ENCODE measurements at regions not wholly inside any gene's neighbourhood (a gene's known extent, or its start where the extent isn't known, plus 50 kb on each side); places are given as distances from the start of the nearest gene placed in this dataset.

DNA sequence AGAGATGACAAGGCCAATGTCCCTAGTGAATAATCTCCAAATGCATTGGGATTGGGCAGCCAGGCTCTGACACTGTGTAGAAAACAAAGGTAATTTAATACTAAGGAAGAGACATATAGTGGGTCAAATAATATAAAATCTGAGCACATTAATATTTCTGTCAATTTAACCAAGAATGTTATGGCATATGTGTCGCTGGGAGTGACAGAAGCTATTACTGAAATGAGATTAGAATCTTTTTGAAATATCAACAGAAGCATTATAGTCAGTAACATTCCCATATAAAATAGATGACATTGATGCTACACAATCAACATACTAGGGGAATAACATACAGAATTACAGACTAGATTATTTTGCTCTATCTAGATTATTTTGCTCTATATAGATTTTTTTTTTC, 114.0 kb downstream of the BLID start:
- dilution Hi-C loops (cut with MboI; ENCODE audit: extremely low pct_ligation_motif_present, low sequenced_read_pairs) = no loop called here
- Histone ChIP-seq H3K79me2 (ENCODE audit: control insufficient read depth, insufficient read depth, low read length) (no peaks in the 10 kb centered on the region), H3K27ac (ENCODE audit: control insufficient read depth, insufficient read depth, low read length) (no peak overlapping the region), H3K9ac (ENCODE audit: control insufficient read depth, extremely low read depth, insufficient read depth, low read length) (no peak overlapping the region), H3K4me2 (ENCODE audit: control insufficient read depth, extremely low read depth, insufficient read depth, low read depth, low read length) (no peak overlapping the region), H3K9me1 (ENCODE audit: control insufficient read depth, extremely low read depth, insufficient read depth, low read length) (no peaks in the 10 kb centered on the region), H3K9me3 (ENCODE audit: control insufficient read depth, low read depth, low read length) (no peaks in the 10 kb centered on the region), H3K36me3 (ENCODE audit: control insufficient read depth in 2 of 2, extremely low read depth in 1 of 2, insufficient read depth in 2 of 2, low read length in 2 of 2) (no peaks in the 10 kb centered on the region), H4K20me1 (ENCODE audit: control insufficient read depth, extremely low read depth, insufficient read depth, low read length) (no peaks in the 10 kb centered on the region), H2AFZ (ENCODE audit: control insufficient read depth, low read length) (no peak overlapping the region), H3K27me3 (ENCODE audit: control insufficient read depth, extremely low read depth, insufficient read depth, low read length) (no peaks in the 10 kb centered on the region), H3K4me1 (ENCODE audit: control insufficient read depth, extremely low read depth, insufficient read depth, low read length) (no peaks in the 10 kb centered on the region), H3K4me3 (ENCODE audit: control insufficient read depth in 2 of 3, extremely low read depth in 1 of 3, insufficient read depth in 2 of 3, low read depth in 1 of 3, low read length in 3 of 3) (no peak overlapping the region)
- DNase-seq (ENCODE audit: low read depth, low spot score) = no peak
- no peak for TF ChIP-seq EZH2 (IDR thresholded peaks at IDR 0.05; ENCODE audit: low read length)
- TF ChIP-seq, protein P1, sequence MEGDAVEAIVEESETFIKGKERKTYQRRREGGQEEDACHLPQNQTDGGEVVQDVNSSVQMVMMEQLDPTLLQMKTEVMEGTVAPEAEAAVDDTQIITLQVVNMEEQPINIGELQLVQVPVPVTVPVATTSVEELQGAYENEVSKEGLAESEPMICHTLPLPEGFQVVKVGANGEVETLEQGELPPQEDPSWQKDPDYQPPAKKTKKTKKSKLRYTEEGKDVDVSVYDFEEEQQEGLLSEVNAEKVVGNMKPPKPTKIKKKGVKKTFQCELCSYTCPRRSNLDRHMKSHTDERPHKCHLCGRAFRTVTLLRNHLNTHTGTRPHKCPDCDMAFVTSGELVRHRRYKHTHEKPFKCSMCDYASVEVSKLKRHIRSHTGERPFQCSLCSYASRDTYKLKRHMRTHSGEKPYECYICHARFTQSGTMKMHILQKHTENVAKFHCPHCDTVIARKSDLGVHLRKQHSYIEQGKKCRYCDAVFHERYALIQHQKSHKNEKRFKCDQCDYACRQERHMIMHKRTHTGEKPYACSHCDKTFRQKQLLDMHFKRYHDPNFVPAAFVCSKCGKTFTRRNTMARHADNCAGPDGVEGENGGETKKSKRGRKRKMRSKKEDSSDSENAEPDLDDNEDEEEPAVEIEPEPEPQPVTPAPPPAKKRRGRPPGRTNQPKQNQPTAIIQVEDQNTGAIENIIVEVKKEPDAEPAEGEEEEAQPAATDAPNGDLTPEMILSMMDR (optimal IDR thresholded peaks at IDR 0.05 in 1 of 3, IDR thresholded peaks at IDR 0.05 in 1 of 3, conservative IDR thresholded peaks at IDR 0.05 in 1 of 3; ENCODE audit: extremely low read depth in 1 of 3, insufficient read depth in 2 of 3, low read length in 3 of 3) = no peak
- FAIRE-seq = no peak

- dilution Hi-C loops (cut with MboI; ENCODE audit: extremely low pct_ligation_motif_present, low sequenced_read_pairs) = no loop called here
Measured at GRCh38 chr11:121999651-122000050, 116.4 kb downstream of the BLID start.

More at GRCh38 chr11:121999651-122000050, 116.4 kb downstream of the BLID start:
- DNase-seq (ENCODE audit: low read depth, low spot score) (no peak), FAIRE-seq (no peak)
- H3K27me3 ChIP-seq (ENCODE audit: control insufficient read depth, extremely low read depth, insufficient read depth, low read length) = no peaks in the 10 kb centered on the region
- no peaks in the 10 kb centered on the region for H3K9me1 ChIP-seq (ENCODE audit: control insufficient read depth, extremely low read depth, insufficient read depth, low read length)
- no peaks in the 10 kb centered on the region for H3K9me3 ChIP-seq (ENCODE audit: control insufficient read depth, low read depth, low read length)
- no peak overlapping the region for H3K9ac ChIP-seq (ENCODE audit: control insufficient read depth, extremely low read depth, insufficient read depth, low read length)
- H3K4me1 ChIP-seq (ENCODE audit: control insufficient read depth, extremely low read depth, insufficient read depth, low read length) = no peaks in the 10 kb centered on the region
- no peaks in the 10 kb centered on the region for H3K79me2 ChIP-seq (ENCODE audit: control insufficient read depth, insufficient read depth, low read length)
- no peak overlapping the region for H3K4me3 ChIP-seq (ENCODE audit: control insufficient read depth in 2 of 3, extremely low read depth in 1 of 3, insufficient read depth in 2 of 3, low read depth in 1 of 3, low read length in 3 of 3)
- TF ChIP-seq EZH2 (IDR thresholded peaks at IDR 0.05; ENCODE audit: low read length) = no peak
- TF ChIP-seq, protein P1 (optimal IDR thresholded peaks at IDR 0.05 in 1 of 3, IDR thresholded peaks at IDR 0.05 in 1 of 3, conservative IDR thresholded peaks at IDR 0.05 in 1 of 3; ENCODE audit: extremely low read depth in 1 of 3, insufficient read depth in 2 of 3, low read length in 3 of 3) = no peak
- no peak overlapping the region for H3K27ac ChIP-seq (ENCODE audit: control insufficient read depth, insufficient read depth, low read length)
- no peak overlapping the region for H3K4me2 ChIP-seq (ENCODE audit: control insufficient read depth, extremely low read depth, insufficient read depth, low read depth, low read length)
- no peaks in the 10 kb centered on the region for H4K20me1 ChIP-seq (ENCODE audit: control insufficient read depth, extremely low read depth, insufficient read depth, low read length)
- H3K36me3 ChIP-seq (ENCODE audit: control insufficient read depth in 2 of 2, extremely low read depth in 1 of 2, insufficient read depth in 2 of 2, low read length in 2 of 2) = no peaks in the 10 kb centered on the region
- no peak overlapping the region for H2AFZ ChIP-seq (ENCODE audit: control insufficient read depth, low read length)

Measured in keratinocyte (primary cell).